OCI-LY3 (cell line): ENCODE measurements at regions not wholly inside any gene's neighbourhood (a gene's known extent, or its start where the extent isn't known, plus 50 kb on each side); places are given as distances from the start of the nearest gene placed in this dataset.

Experiments used
- CTCF ChIP-seq: fragments of 200-600, 300-600 bp; sonication (generic); IDR thresholded peaks from 2 replicates; pipeline ENCODE4 v1.5.1; 2014; ENCODE audit warnings: antibody characterized with exemption, low read length, low read depth
- EZH2phosphoT487 ChIP-seq: fragments of 200-600 bp; shearing (Covaris generic); IDR thresholded peaks from 2 replicates; pipeline ENCODE4 v1.6.1; 2018; ENCODE audit warnings: antibody characterized with exemption, mixed run types, low read depth

GRCh38 chr13:111614009-111614408 lies 293.6 kb downstream of the TEX29 start:
- no peak for TF ChIP-seq CTCF
- TF ChIP-seq EZH2phosphoT487: no peak
